ENCODE measurements at regions not wholly inside any gene's neighbourhood (a gene's known extent, or its start where the extent isn't known, plus 50 kb on each side); places are given as distances from the start of the nearest gene placed in this dataset.

DNA sequence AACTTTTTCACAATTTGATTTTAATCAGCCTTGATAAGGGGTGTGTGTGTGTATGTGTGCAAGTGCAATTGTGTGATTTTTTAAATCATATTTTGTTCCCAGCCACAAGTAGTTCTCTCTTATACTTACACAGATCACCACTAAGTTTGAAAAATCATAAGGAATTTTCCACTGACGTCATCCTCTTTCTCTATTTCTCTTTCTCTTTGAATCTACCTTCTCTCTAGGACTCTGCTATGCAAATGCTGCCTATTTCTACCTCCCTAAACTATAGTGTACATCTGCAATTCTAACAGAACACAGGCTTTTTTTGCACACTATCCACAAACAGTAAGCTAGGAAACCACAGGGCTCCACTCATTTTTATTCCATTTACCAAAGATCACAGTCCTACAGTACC, 254.6 kb upstream of the CYLC2 start:
- TF ChIP-seq, protein P1, sequence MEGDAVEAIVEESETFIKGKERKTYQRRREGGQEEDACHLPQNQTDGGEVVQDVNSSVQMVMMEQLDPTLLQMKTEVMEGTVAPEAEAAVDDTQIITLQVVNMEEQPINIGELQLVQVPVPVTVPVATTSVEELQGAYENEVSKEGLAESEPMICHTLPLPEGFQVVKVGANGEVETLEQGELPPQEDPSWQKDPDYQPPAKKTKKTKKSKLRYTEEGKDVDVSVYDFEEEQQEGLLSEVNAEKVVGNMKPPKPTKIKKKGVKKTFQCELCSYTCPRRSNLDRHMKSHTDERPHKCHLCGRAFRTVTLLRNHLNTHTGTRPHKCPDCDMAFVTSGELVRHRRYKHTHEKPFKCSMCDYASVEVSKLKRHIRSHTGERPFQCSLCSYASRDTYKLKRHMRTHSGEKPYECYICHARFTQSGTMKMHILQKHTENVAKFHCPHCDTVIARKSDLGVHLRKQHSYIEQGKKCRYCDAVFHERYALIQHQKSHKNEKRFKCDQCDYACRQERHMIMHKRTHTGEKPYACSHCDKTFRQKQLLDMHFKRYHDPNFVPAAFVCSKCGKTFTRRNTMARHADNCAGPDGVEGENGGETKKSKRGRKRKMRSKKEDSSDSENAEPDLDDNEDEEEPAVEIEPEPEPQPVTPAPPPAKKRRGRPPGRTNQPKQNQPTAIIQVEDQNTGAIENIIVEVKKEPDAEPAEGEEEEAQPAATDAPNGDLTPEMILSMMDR (CRISPR knock-in tag; IDR thresholded peaks at IDR 0.05): no peak
- no peak for TF ChIP-seq ZNF589 (CRISPR knock-in tag; conservative IDR thresholded peaks at IDR 0.05)
- no peak for TF ChIP-seq ETV6 (CRISPR knock-in tag; conservative IDR thresholded peaks at IDR 0.05)
- no peak for TF ChIP-seq POLR2A (IDR thresholded peaks at IDR 0.05; ENCODE audit: insufficient read depth in 1 of 2, low read depth in 2 of 2, low read length in 2 of 2)
- no peak for TF ChIP-seq ZNF20 (CRISPR knock-in tag; IDR thresholded peaks at IDR 0.05)

Data from HepG2 (cell line).